ENCODE measurements at regions not wholly inside any gene's neighbourhood (a gene's known extent, or its start where the extent isn't known, plus 50 kb on each side); places are given as distances from the start of the nearest gene placed in this dataset.

GRCh38 chrX:142860944-142861343 is 164.8 kb upstream of the SPANXN4 start:
- no peak for TF ChIP-seq CTCF (conservative IDR thresholded peaks at IDR 0.05; ENCODE audit: low read depth, low read length)
- TF ChIP-seq POLR2A (IDR thresholded peaks at IDR 0.05; ENCODE audit: low read depth, low read length): no peak
- peak; percentile 81 for TF ChIP-seq CEBPB (IDR thresholded peaks at IDR 0.05; ENCODE audit: low read depth, low read length)
- TF ChIP-seq SMC3 (IDR thresholded peaks at IDR 0.05; ENCODE audit: low read depth, low read length): no peak
- no peak for TF ChIP-seq CHD1 (IDR thresholded peaks at IDR 0.05; ENCODE audit: low read depth, low read length)
- TF ChIP-seq BHLHE40 (IDR thresholded peaks at IDR 0.05; ENCODE audit: low read depth, low read length): no peak
